ENCODE measurements at regions not wholly inside any gene's neighbourhood (a gene's known extent, or its start where the extent isn't known, plus 50 kb on each side); places are given as distances from the start of the nearest gene placed in this dataset.
A peak's percentile ranks its signal among the peaks of the same experiment; 100 is the strongest.
"Not testable (repeated sequence)": the region's sequence is repeated elsewhere in the genome, so short reads cannot be mapped to it uniquely, and the experiment has no call there.

GRCh38 chr6:130674604-130675003 lies 152.6 kb upstream of the SMLR1 start:
- no peak for DNase-seq (ENCODE audit: low spot score)

DNA sequence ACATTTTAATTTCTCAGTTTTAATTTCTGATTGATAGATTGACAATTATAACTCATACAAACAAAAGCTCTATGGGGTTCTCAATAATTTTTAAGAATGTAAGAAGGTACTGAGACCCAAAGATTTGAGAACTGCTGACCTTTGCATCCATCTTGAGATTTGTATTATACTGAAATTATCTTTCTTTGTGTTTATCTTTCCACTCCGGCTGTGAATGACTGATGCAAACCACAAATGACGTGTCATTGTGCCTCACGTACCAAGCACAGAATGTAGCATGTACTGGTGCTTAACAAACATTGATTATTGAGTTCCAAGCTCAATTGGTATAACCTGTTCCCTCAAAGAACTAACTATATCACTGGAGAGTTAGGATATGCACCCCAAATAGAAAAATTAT lies 152.1 kb upstream of the SMLR1 start:
- DNase-seq (ENCODE audit: low spot score), result peak; percentile 56

GRCh38 chr6:130676077-130676772 lies 151.0 kb upstream of the SMLR1 start:
- DNase-seq (ENCODE audit: low spot score), result no peak

- DNase-seq (ENCODE audit: low spot score), result no peak
Observed at GRCh38 chr6:130676773-130677144, 150.4 kb upstream of the SMLR1 start.

GRCh38 chr6:130677312-130677711 lies 149.9 kb upstream of the SMLR1 start:
- no peak for DNase-seq (ENCODE audit: low spot score)

GRCh38 chr6:130677766-130678165 lies 149.4 kb upstream of the SMLR1 start:
- DNase-seq (ENCODE audit: low spot score), result no peak

DNA sequence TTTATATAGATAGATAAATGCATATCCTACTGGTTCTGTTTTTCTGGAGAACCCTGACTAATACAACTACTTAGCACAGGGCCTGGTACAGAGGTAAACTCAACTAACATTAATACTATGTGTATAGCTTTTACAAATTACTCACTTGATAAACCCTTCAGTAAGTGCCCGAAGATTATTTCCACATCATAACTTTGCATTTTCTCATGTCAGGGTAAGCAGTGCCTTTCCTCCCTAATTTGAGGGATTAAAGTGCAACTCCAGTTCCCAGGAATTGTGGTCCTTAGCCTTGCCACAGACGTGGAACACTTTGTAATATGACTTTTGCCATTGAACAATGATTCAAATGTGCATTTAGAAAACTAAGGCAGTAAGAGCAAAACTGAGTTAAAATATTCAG lies 147.5 kb upstream of the SMLR1 start:
- DNase-seq (ENCODE audit: low spot score), result no peak

DNA sequence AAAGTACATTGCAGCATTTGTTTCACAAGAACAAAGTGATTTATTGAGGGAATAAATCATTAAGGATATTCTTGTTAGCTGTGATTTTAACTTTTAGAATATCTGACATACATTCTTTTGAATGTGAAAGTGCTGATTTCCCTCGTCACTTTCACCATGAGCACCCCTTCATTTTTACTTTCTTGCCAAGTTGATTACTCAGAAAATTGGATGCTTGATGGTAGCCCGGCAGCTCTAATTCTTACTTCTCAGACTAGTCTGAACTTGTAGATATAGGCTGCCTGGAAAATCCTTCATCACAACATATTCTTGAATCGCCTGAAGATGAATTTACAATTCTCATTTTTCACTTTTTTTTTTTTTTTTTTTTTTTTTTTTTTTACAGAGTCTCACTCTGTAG lies 147.1 kb upstream of the SMLR1 start:
- no peak for DNase-seq (ENCODE audit: low spot score)

DNA sequence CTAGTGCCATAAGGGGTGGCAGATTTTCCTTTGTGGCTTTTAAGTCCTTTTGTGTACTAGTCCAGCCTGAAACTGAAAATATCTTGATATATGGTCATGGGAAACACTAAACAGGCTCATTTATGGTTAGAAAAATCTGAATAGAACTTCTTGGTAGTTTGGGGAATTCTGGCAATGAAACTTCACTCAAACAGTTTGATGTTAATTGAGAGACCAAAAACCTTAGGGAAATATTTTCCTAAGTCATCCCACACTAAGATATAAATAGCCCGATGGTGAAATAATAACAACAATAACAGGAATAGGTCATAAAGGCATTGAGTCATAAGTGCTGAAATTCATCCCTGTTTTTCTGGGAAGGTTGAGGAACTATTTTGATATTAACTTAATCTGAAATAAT lies 146.2 kb upstream of the SMLR1 start:
- DNase-seq (ENCODE audit: low spot score), result no peak

DNA sequence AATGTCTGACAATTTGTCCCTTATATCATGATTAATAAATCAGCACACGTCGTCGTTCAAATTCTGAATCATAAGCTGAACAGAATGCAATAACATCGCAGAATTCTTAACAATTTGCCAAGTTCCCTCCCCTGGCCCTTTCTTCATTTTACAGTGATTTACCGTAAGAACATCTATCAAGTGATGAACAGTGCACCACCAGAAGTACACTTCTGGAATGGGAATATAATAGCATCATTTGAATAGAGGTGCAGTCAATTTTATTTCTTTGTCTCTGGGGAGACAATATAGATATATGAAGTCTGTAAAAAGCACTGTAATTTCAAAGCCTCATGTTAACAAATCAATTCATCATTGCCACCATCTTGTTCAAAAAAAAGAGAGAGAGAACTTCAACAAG lies 145.1 kb upstream of the SMLR1 start:
- DNase-seq (ENCODE audit: low spot score), result no peak

DNA sequence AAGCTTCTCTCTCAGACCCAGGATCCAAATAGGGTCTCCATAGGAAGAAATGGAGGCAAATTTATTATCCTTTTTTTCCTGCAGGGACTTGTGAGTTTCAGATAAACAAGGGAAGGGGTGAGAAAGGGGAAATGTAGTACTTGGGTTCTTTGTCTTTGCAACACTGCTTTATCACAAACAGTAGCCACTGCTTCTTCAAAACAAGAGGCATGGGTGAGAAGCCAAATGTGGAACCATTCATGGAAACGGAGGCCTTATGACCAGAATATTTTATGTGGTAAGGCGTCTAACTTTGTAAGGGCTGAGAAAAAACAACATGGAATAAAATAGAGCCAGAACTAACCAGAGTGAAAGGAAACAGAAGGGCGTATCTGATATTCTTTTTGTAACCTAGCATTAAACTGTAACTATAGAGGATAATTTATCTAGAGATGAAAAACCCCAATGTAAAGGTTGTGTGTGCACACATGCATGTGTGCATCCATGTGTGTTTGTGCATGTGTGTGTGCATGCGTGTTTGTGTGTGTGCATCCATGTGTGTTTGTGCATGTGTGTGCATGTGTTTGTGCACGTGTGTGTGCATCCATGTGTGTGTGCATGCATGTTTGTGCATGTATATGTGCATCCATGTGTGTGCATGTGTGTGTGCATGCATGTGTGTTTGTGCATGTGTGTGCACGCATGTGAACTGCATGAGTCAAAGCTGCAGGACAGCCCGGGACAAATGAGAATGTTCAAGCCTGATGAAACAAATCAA lies 143.3 kb upstream of the SMLR1 start:
- no peak for DNase-seq (ENCODE audit: low spot score)

DNA sequence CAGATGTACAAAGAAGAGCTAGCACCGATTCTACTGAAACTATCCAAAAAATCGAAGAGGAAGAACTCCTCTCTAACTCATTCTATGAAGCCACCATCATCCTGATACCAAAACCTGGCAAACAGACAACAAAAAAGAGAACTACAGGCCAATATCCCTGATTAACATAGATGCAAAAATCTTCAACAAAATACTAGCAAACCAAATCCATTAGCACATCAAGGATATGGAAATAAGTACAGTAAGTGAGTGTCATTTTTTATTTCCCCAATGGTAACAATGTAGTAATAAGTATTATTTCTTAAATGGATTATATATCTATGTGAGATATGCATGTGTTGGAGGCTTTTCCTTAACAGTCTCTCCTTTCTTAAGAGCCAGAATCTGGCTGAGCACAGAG lies 134.5 kb upstream of the SMLR1 start:
- DNase-seq (ENCODE audit: low spot score), result no peak

- DNase-seq (ENCODE audit: low spot score), result no peak
Observed at GRCh38 chr6:130693944-130694343, 133.3 kb upstream of the SMLR1 start.

GRCh38 chr6:130694606-130695005 lies 132.6 kb upstream of the SMLR1 start:
- no peak for DNase-seq (ENCODE audit: low spot score)

GRCh38 chr6:130696806-130697205 lies 130.4 kb upstream of the SMLR1 start:
- peak; percentile 26 for DNase-seq (ENCODE audit: low spot score)

- no peak for DNase-seq (ENCODE audit: low spot score)
Observed at GRCh38 chr6:130697271-130697994, 129.8 kb upstream of the SMLR1 start.

DNA sequence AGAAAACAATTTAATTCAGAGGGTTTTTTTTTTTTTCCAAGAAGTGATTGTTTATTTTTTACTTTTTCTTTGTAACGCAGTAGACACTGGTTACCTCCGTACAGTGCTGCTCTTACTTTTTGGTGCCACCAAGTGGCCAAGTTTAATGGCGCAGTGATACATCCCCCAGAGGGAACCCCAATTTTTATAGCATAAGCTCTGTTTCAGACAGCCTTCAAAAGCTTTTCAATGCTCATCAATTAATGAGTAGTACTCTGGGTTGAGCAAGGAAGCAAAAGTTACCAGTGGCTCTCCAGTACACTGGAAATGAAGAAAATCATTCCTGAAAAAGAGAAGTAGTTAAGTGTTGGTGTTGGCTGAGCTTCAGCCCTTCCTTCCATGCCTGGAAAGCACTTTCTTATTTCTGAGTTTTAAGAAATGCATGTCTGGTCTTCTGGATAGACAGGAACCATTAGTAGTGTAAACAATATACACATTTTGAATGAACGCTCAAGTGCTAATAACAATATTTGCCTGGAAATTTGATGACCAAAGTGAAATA lies 129.1 kb upstream of the SMLR1 start:
- peak; percentile 66 for DNase-seq (ENCODE audit: low spot score)

- no peak for DNase-seq (ENCODE audit: low spot score)
Observed at GRCh38 chr6:130699742-130700141, 127.5 kb upstream of the SMLR1 start.

DNA sequence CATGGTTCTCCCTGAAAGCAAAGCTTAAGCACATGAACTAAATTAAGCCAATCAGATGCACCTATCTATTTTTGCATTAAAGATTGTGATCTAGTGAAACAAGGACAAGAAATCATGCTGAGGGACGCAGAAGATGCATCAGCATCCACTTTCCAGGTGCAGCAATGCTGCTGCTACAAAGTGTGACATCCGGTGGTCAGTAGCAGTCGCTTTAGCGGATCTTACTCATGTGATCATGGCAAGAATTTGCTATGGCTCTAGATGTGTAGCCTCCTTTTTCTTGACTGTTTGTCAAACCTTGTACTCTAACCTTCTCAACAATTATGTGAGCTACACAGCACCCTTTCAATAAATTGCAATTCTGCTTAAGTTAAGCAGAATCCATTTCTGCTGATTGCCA lies 126.8 kb upstream of the SMLR1 start:
- no peak for DNase-seq (ENCODE audit: low spot score)

DNA sequence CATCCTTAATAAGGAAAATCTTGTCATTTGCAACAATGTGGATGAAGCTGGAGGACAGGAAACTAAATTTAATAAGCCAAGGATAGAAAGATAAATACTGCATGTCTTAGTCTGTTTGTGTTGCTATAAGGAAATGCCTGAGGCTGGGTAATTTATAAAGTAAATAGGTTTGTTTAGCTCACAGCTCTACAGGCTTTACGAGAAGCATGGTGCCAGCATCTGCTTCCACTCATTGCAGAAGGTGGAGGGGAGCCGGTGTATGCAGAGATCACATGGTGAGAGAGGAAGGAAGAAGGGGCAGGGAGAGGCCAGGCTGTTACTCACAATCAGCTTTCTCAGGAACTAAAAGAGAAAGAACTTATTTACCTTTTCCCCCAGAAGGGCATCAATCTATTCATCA lies 118.9 kb upstream of the SMLR1 start:
- DNase-seq (ENCODE audit: low spot score), result no peak

- DNase-seq (ENCODE audit: low spot score), result not testable (repeated sequence)
Observed at GRCh38 chr6:130711641-130712040, 115.6 kb upstream of the SMLR1 start.

DNA sequence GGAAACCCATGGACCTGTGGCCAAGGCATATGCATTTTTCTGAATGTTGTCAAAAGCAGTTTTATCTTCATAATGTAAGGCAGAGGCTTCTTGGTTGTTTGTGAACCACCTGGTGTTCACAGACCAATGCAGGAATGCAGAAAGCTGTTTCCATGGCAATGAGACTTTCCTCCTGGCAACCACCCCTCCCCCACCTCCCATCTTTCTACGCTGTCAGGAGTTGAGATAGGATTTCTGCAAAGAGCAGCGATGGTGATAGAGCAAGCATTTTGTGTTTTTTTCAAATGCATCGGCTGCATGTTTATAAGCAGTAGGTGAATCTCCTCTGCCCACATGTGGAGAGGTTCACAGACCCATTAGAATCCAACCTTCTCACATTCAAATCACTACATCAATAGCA lies 114.1 kb upstream of the SMLR1 start:
- no peak for DNase-seq (ENCODE audit: low spot score)

DNA sequence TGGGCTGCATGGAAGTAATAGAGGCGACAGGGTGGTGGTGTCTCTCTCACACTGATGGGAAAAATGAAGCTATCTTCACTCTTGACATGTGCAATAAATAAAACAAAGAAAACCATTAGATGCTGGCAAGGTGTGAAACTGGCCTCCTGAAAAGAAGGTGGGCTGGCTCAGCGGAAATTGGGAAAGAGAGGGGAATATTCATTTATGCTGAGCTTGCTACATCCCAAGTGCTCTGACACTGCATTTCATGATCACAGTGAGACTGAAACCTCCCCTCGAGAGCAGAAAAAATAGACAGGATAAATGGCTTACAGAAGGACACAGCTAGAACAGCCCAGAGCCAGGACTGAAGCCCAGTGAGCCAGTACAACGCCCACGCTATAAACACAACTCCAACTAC lies 112.1 kb upstream of the SMLR1 start:
- no peak for DNase-seq (ENCODE audit: low spot score)
